ENCODE measurements at regions not wholly inside any gene's neighbourhood (a gene's known extent, or its start where the extent isn't known, plus 50 kb on each side); places are given as distances from the start of the nearest gene placed in this dataset.

- no peak overlapping the region for H2BK120ac ChIP-seq (ENCODE audit: low read depth, low read length, poor library complexity, severe bottlenecking)
- no peak overlapping the region for H3K14ac ChIP-seq (ENCODE audit: insufficient read depth, low read length)
- H2BK5ac ChIP-seq (ENCODE audit: insufficient read length, low read length), result no peak overlapping the region
- H3T11ph ChIP-seq (ENCODE audit: low read length), result no peak overlapping the region
- no peak for DNase-seq
- H3K27me3 ChIP-seq (ENCODE audit: insufficient read depth, low read length), result no peaks in the 10 kb centered on the region
- no peak overlapping the region for H3K9ac ChIP-seq (ENCODE audit: extremely low read depth, insufficient read length, low read length)
- peaks cover 10% of the 10 kb centered on the region; the same call in 1 of the 2 replicates for H3K4me1 ChIP-seq (ENCODE audit: insufficient read depth, low read length)
- no peaks in the 10 kb centered on the region for H3K79me2 ChIP-seq (ENCODE audit: insufficient read depth, low read length)
- H4K91ac ChIP-seq (ENCODE audit: insufficient read length, low read depth, low read length), result no peak overlapping the region
- H2BK12ac ChIP-seq (ENCODE audit: insufficient read length, low read depth, low read length), result no peak overlapping the region
- no peak for TF ChIP-seq CTCF (conservative IDR thresholded peaks at IDR 0.05)
- no peak overlapping the region for H3K4ac ChIP-seq (ENCODE audit: low read depth, low read length)
- H3K27me3 Mint-ChIP-seq (ENCODE audit: low read depth), result no peaks in the 10 kb centered on the region
- H3K23me2 ChIP-seq (ENCODE audit: insufficient read length, low read depth, low read length, poor library complexity, severe bottlenecking), result no peaks in the 10 kb centered on the region
- no peak overlapping the region for H3K27ac ChIP-seq (ENCODE audit: insufficient read length, low read depth, low read length)
- no peak overlapping the region for H4K8ac ChIP-seq (replicated peaks; ENCODE audit: insufficient read length, low read depth, low read length)
- H3K4me2 ChIP-seq (ENCODE audit: insufficient read depth, insufficient read length, low read length), result no peak overlapping the region
- no peaks in the 10 kb centered on the region for H4K20me1 ChIP-seq (ENCODE audit: control insufficient read depth, insufficient read depth, insufficient read length)
- H4K5ac ChIP-seq (ENCODE audit: insufficient read length, low read depth, low read length), result no peak overlapping the region
- H3K27ac Mint-ChIP-seq, result no peak overlapping the region
- no peak overlapping the region for H2AK5ac ChIP-seq (ENCODE audit: insufficient read length, low read length)
- no peaks in the 10 kb centered on the region for H3K9me3 ChIP-seq (ENCODE audit: control insufficient read depth, low read depth, low read length)
- no peaks in the 10 kb centered on the region for H3K79me1 ChIP-seq (ENCODE audit: insufficient read depth, low read depth, low read length, poor library complexity, severe bottlenecking)
- no peak overlapping the region for H2AFZ ChIP-seq (ENCODE audit: low read length)
- no peak overlapping the region for H3K18ac ChIP-seq (ENCODE audit: insufficient read length, low read depth, low read length)
- no peak overlapping the region for H3K4me3 Mint-ChIP-seq
- H2BK20ac ChIP-seq (ENCODE audit: low read depth, low read length, poor library complexity, severe bottlenecking), result no peak overlapping the region
- peaks cover 17 to 20% of the 10 kb centered on the region in 2 experiments for H3K4me1 Mint-ChIP-seq
- no peak overlapping the region for H3K56ac ChIP-seq (ENCODE audit: insufficient read length, low read depth, low read length)
- no peak overlapping the region for H3K23ac ChIP-seq (ENCODE audit: insufficient read length, low read depth, low read length)
- H3K36me3 Mint-ChIP-seq (ENCODE audit: insufficient read depth in 1 of 3, low read depth in 3 of 3), result no peaks in the 10 kb centered on the region
- no peak overlapping the region for H2BK15ac ChIP-seq (ENCODE audit: low read depth, low read length)
- no CpG with 5 or more reads among the region's 1 CpG for WGBS (ENCODE audit: extremely low coverage, insufficient read length, low lambda C conversion rate)
- H3K9me3 Mint-ChIP-seq, result no peaks in the 10 kb centered on the region
Observed at GRCh38 chr2:155836439-155836838, 496.1 kb downstream of the NR4A2 start.

Data from H9 (cell line).